Bronchial epithelial cell (primary cell): ENCODE measurements at regions not wholly inside any gene's neighbourhood (a gene's known extent, or its start where the extent isn't known, plus 50 kb on each side); places are given as distances from the start of the nearest gene placed in this dataset.

Experiments used
- DNase-seq: peaks from one replicate; pipeline ENCODE4 v3.0.0-alpha.2; 2010; ENCODE audit warnings: low read depth
- FAIRE-seq: peaks from 2 replicates; lab custom pipeline; 2011; peaks lifted over from hg19 to GRCh38; lab: Jason Lieb, UNC
- H3K27me3 ChIP-seq: 2 replicates; pipeline ENCODE4 v1.5.1; 2011; ENCODE audit warnings: low read length; ENCODE audit not compliant: control insufficient read depth, insufficient read depth
- H3K36me3 ChIP-seq: 2 replicates; pipeline ENCODE4 v1.5.1; 2011; ENCODE audit warnings: low read length; ENCODE audit not compliant: control insufficient read depth, insufficient read depth
- H3K4me3 ChIP-seq: 2 replicates; pipeline ENCODE4 v1.5.1; 2011; ENCODE audit warnings: mild to moderate bottlenecking, low read depth, low read length, control low read depth
- CTCF ChIP-seq: IDR thresholded peaks from 2 replicates; pipeline ENCODE4 v1.5.1; 2011; ENCODE audit warnings: mild to moderate bottlenecking, moderate library complexity, low read length, control low read depth, inconsistent platforms; ENCODE audit not compliant: insufficient read depth, severe bottlenecking

GRCh38 chr9:19969721-19970120 lies 180.9 kb upstream of the SLC24A2 start:
- no peak for TF ChIP-seq CTCF
- Histone ChIP-seq H3K27me3 (no peaks in the 10 kb centered on the region), H3K4me3 (no peak overlapping the region), H3K36me3 (no peaks in the 10 kb centered on the region)
- FAIRE-seq (peak; percentile 85), DNase-seq (peak; percentile 93)

GRCh38 chr9:19967888-19968459 lies 179.1 kb upstream of the SLC24A2 start:
- H3K4me3 ChIP-seq: no peak overlapping the region
- H3K36me3 ChIP-seq: no peaks in the 10 kb centered on the region
- FAIRE-seq (no peak), DNase-seq (no peak)
- no peak for TF ChIP-seq CTCF
- no peaks in the 10 kb centered on the region for H3K27me3 ChIP-seq

GRCh38 chr9:19967216-19967887 lies 178.5 kb upstream of the SLC24A2 start:
- FAIRE-seq (no peak), DNase-seq (peak; percentile 13)
- H3K27me3 ChIP-seq: no peaks in the 10 kb centered on the region
- no peaks in the 10 kb centered on the region for H3K36me3 ChIP-seq
- no peak for TF ChIP-seq CTCF
- H3K4me3 ChIP-seq: no peak overlapping the region

GRCh38 chr9:19965336-19965735 lies 176.5 kb upstream of the SLC24A2 start:
- Histone ChIP-seq H3K36me3 (no peaks in the 10 kb centered on the region), H3K27me3 (no peaks in the 10 kb centered on the region), H3K4me3 (no peak overlapping the region)
- DNase-seq (no peak), FAIRE-seq (no peak)
- TF ChIP-seq CTCF: no peak

GRCh38 chr9:19947996-19948395 lies 159.2 kb upstream of the SLC24A2 start:
- no peak for FAIRE-seq
- H3K36me3 ChIP-seq: no peaks in the 10 kb centered on the region
- no peak for TF ChIP-seq CTCF
- H3K27me3 ChIP-seq: no peaks in the 10 kb centered on the region
- no peak for DNase-seq
- no peak overlapping the region for H3K4me3 ChIP-seq
